ENCODE measurements at regions not wholly inside any gene's neighbourhood (a gene's known extent, or its start where the extent isn't known, plus 50 kb on each side); places are given as distances from the start of the nearest gene placed in this dataset.

DNA sequence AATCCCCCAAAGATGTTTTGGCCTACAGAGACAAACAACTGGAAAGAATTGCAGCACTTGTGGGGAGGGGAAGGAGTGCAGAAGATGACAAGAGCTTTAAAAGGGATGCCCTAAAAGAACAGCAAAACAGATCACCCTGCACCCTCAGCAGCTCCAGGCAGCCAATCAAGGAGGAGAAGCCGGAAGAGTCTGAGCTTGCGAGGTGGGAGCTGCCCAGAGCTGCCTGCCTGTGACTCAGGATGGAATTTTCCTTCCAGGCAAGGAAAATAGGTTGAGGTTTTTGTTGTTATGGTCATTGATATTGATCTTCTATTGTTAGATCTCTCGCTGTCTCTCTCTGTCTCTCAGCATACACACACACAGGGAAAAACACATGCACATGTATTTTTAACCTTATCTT is 70.3 kb upstream of the MAP1B start:
- TF ChIP-seq TCF12 (IDR thresholded peaks at IDR 0.05; ENCODE audit: low read depth) (no peak), CEBPB (IDR thresholded peaks at IDR 0.05) (no peak), CREB1 (IDR thresholded peaks at IDR 0.05; ENCODE audit: low read depth) (no peak), NFIC (IDR thresholded peaks at IDR 0.05) (no peak), TAF1 (IDR thresholded peaks at IDR 0.05; ENCODE audit: low read depth) (no peak)
- TF ChIP-seq, protein P1, sequence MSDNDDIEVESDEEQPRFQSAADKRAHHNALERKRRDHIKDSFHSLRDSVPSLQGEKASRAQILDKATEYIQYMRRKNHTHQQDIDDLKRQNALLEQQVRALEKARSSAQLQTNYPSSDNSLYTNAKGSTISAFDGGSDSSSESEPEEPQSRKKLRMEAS (IDR thresholded peaks at IDR 0.05): no peak

DNA sequence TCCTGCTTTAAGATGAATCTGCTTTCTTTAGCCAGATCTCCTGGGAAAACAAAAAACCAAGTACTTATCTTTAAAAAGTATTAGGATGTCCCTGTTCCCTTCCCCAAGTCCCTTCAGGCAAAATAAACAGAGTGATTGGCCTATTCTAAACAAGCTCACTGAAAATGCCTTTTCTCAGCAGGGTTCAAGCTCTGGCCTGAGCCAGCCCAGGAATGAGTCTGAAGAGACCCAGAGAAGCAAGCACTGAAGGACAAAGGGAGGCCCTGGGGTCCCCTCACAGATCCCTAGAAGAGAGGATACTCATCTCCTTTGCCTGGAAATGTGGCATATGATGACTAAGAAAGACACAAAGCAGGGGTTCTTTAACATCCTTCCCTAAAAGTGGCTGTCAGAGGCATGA is 66.8 kb upstream of the MAP1B start:
- TF ChIP-seq YY1 (IDR thresholded peaks at IDR 0.05; ENCODE audit: low read depth): no peak
- no peak for TF ChIP-seq ZBTB7A (IDR thresholded peaks at IDR 0.05; ENCODE audit: low read depth)
- no peak for TF ChIP-seq CREB1 (IDR thresholded peaks at IDR 0.05; ENCODE audit: low read depth)
- no peak for TF ChIP-seq TAF1 (IDR thresholded peaks at IDR 0.05; ENCODE audit: low read depth)
- TF ChIP-seq, protein P1 (IDR thresholded peaks at IDR 0.05): no peak
- TF ChIP-seq FOXM1 (IDR thresholded peaks at IDR 0.05; ENCODE audit: borderline replicate concordance, low read depth): no peak
- TF ChIP-seq RAD21 (IDR thresholded peaks at IDR 0.05; ENCODE audit: low read depth): no peak
- TF ChIP-seq, protein P2, sequence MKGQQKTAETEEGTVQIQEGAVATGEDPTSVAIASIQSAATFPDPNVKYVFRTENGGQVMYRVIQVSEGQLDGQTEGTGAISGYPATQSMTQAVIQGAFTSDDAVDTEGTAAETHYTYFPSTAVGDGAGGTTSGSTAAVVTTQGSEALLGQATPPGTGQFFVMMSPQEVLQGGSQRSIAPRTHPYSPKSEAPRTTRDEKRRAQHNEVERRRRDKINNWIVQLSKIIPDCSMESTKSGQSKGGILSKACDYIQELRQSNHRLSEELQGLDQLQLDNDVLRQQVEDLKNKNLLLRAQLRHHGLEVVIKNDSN (IDR thresholded peaks at IDR 0.05): no peak
- no peak for TF ChIP-seq TEAD4 (IDR thresholded peaks at IDR 0.05)
- TF ChIP-seq EP300 (IDR thresholded peaks at IDR 0.05; ENCODE audit: borderline replicate concordance): no peak
- no peak for TF ChIP-seq EGR1 (IDR thresholded peaks at IDR 0.05)
- no peak for TF ChIP-seq CEBPB (IDR thresholded peaks at IDR 0.05)
- TF ChIP-seq, protein P3, sequence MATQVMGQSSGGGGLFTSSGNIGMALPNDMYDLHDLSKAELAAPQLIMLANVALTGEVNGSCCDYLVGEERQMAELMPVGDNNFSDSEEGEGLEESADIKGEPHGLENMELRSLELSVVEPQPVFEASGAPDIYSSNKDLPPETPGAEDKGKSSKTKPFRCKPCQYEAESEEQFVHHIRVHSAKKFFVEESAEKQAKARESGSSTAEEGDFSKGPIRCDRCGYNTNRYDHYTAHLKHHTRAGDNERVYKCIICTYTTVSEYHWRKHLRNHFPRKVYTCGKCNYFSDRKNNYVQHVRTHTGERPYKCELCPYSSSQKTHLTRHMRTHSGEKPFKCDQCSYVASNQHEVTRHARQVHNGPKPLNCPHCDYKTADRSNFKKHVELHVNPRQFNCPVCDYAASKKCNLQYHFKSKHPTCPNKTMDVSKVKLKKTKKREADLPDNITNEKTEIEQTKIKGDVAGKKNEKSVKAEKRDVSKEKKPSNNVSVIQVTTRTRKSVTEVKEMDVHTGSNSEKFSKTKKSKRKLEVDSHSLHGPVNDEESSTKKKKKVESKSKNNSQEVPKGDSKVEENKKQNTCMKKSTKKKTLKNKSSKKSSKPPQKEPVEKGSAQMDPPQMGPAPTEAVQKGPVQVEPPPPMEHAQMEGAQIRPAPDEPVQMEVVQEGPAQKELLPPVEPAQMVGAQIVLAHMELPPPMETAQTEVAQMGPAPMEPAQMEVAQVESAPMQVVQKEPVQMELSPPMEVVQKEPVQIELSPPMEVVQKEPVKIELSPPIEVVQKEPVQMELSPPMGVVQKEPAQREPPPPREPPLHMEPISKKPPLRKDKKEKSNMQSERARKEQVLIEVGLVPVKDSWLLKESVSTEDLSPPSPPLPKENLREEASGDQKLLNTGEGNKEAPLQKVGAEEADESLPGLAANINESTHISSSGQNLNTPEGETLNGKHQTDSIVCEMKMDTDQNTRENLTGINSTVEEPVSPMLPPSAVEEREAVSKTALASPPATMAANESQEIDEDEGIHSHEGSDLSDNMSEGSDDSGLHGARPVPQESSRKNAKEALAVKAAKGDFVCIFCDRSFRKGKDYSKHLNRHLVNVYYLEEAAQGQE (IDR thresholded peaks at IDR 0.05; ENCODE audit: low read depth): no peak
- no peak for TF ChIP-seq NFIC (IDR thresholded peaks at IDR 0.05)
- TF ChIP-seq TCF12 (IDR thresholded peaks at IDR 0.05; ENCODE audit: low read depth): no peak

DNA sequence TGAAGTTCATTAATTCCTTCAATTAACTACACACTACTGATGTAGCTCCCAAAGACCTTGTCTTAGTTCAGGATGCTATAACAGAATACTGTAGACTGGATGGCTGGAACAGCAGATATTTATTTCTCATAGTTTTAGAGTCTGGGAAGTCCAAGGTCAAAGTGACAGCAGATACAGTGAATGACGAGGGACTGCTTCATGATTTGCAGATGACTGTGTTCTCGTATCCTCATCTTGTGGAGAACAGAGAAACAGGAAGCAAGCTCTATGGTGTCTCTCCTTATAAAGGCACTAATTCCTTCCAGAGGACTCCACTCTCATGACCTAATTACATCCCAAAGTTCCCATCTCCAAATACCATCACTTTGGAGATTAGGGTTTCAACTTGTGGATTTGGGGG is 65.6 kb upstream of the MAP1B start:
- no peak for TF ChIP-seq TCF12 (IDR thresholded peaks at IDR 0.05; ENCODE audit: low read depth)
- TF ChIP-seq, protein P1 (IDR thresholded peaks at IDR 0.05): no peak
- no peak for TF ChIP-seq NFIC (IDR thresholded peaks at IDR 0.05)
- TF ChIP-seq TEAD4 (IDR thresholded peaks at IDR 0.05): no peak
- TF ChIP-seq YY1 (IDR thresholded peaks at IDR 0.05; ENCODE audit: low read depth): no peak
- TF ChIP-seq RAD21 (IDR thresholded peaks at IDR 0.05; ENCODE audit: low read depth): no peak
- TF ChIP-seq, protein P2 (IDR thresholded peaks at IDR 0.05): no peak
- no peak for TF ChIP-seq CEBPB (IDR thresholded peaks at IDR 0.05)
- TF ChIP-seq FOXM1 (IDR thresholded peaks at IDR 0.05; ENCODE audit: borderline replicate concordance, low read depth): no peak

DNA sequence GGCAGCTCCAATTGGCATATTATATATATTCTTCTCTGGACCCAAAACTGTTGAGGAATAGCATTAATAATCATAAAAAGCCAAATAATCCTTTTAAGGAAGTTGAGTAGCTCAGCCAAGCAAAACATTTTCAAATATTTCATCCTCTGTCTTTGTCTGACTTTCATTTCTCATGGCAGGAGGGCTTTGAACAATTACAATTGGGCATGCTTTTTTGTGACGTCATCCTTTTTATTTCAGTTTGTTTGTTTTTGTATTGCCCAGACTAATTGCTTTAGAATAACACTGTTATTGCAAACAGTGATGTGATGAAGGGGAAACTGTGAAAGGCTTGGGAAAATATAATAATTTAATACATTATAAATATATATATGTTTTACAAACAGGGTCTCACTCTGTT is 65.2 kb upstream of the MAP1B start:
- TF ChIP-seq RAD21 (IDR thresholded peaks at IDR 0.05; ENCODE audit: low read depth): no peak
- TF ChIP-seq CEBPB (IDR thresholded peaks at IDR 0.05): no peak

DNA sequence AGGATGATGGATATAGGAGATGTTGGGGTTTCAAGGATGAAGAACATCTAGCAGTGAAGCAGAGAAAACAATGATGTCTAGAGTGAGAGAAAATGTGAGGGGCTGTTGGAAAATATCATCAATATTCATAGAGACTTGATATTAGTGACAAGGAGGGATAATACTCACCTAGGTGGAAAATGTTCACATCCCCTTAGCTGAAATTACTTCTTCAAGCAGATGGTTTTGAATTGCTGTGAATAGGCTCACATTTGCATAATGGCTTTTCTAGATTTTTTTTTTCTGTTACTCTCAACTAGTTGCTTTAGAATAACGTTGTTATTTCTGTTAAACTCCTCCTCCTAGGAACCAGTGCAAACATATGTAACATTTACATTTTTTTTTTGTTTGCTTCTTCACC is 61.6 kb upstream of the MAP1B start:
- no peak for TF ChIP-seq EGR1 (IDR thresholded peaks at IDR 0.05)
- no peak for TF ChIP-seq ZBTB7A (IDR thresholded peaks at IDR 0.05; ENCODE audit: low read depth)
- TF ChIP-seq, protein P3 (IDR thresholded peaks at IDR 0.05; ENCODE audit: low read depth): no peak
- no peak for TF ChIP-seq CREB1 (IDR thresholded peaks at IDR 0.05; ENCODE audit: low read depth)
- no peak for TF ChIP-seq TEAD4 (IDR thresholded peaks at IDR 0.05)
- TF ChIP-seq, protein P2 (IDR thresholded peaks at IDR 0.05): no peak
- no peak for TF ChIP-seq RAD21 (IDR thresholded peaks at IDR 0.05; ENCODE audit: low read depth)

DNA sequence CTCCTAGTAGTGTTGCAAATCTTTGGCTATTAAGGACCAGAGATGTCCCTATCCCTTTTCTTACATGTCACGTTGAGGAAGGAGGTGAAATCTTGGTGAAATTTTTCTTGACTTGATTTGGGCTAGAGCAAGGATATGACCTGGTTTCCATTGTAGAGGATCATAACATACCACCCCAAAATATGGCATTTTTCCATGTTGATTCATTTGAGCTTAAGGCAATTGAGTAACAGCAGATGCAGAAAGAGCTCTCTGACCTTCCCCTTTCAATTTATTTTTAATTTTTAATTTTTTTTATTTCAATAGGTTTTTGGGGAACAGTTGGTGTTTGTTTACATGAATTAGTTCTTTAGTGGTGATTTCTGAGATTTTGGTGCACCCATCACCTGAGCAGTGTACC is 61.2 kb upstream of the MAP1B start:
- TF ChIP-seq EGR1 (IDR thresholded peaks at IDR 0.05) (no peak), ZBTB7A (IDR thresholded peaks at IDR 0.05; ENCODE audit: low read depth) (no peak), EP300 (IDR thresholded peaks at IDR 0.05; ENCODE audit: borderline replicate concordance) (no peak), RAD21 (IDR thresholded peaks at IDR 0.05; ENCODE audit: low read depth) (no peak), NFIC (IDR thresholded peaks at IDR 0.05) (no peak), TCF12 (IDR thresholded peaks at IDR 0.05; ENCODE audit: low read depth) (no peak), CREB1 (IDR thresholded peaks at IDR 0.05; ENCODE audit: low read depth) (no peak), YY1 (IDR thresholded peaks at IDR 0.05; ENCODE audit: low read depth) (no peak), TEAD4 (IDR thresholded peaks at IDR 0.05) (no peak), FOXM1 (IDR thresholded peaks at IDR 0.05; ENCODE audit: borderline replicate concordance, low read depth) (no peak), CEBPB (IDR thresholded peaks at IDR 0.05) (no peak), TAF1 (IDR thresholded peaks at IDR 0.05; ENCODE audit: low read depth) (no peak)
- TF ChIP-seq, protein P2 (IDR thresholded peaks at IDR 0.05): no peak
- TF ChIP-seq, protein P3 (IDR thresholded peaks at IDR 0.05; ENCODE audit: low read depth): no peak
- TF ChIP-seq, protein P1 (IDR thresholded peaks at IDR 0.05): no peak
